IPS-20b (cell line): ENCODE measurements at regions not wholly inside any gene's neighbourhood (a gene's known extent, or its start where the extent isn't known, plus 50 kb on each side); places are given as distances from the start of the nearest gene placed in this dataset.
"Not testable (repeated sequence)": the region's sequence is repeated elsewhere in the genome, so short reads cannot be mapped to it uniquely, and the experiment has no call there.

Source experiments
- H3K27ac ChIP-seq: one replicate; pipeline ENCODE4 v1.5.1; 2013; ENCODE audit warnings: low read length
- H3K27me3 ChIP-seq: 2 replicates; pipeline ENCODE4 v1.6.1; 2013; ENCODE audit warnings: mild to moderate bottlenecking, low read length, inconsistent platforms; ENCODE audit not compliant: insufficient read depth
- H3K36me3 ChIP-seq: 2 replicates; pipeline ENCODE4 v1.6.1; 2013; ENCODE audit warnings: low read depth, mild to moderate bottlenecking, inconsistent platforms, low read length, moderate library complexity; ENCODE audit not compliant: insufficient read depth
- H3K4me1 ChIP-seq: 2 replicates; pipeline ENCODE4 v1.6.1; 2013; ENCODE audit warnings: mild to moderate bottlenecking, control low read depth, inconsistent platforms, low read length, moderate library complexity; ENCODE audit not compliant: insufficient read depth
- H3K4me3 ChIP-seq: 2 replicates; pipeline ENCODE4 v1.5.1; 2013; ENCODE audit warnings: mild to moderate bottlenecking, low read length, inconsistent platforms
- H3K9ac ChIP-seq: 2 replicates; pipeline ENCODE4 v1.6.1; 2013; ENCODE audit warnings: low read depth, mild to moderate bottlenecking, inconsistent platforms, low read length, moderate library complexity
- H3K9me3 ChIP-seq: 2 replicates; pipeline ENCODE4 v1.6.1; 2013; ENCODE audit warnings: mild to moderate bottlenecking, low read depth, low read length, inconsistent platforms; ENCODE audit not compliant: insufficient read depth

- H3K9me3 ChIP-seq = peaks cover 27% of the 10 kb centered on the region
- H3K9ac ChIP-seq = no peak overlapping the region
- H3K27ac ChIP-seq = no peak overlapping the region
- no peak overlapping the region for H3K4me3 ChIP-seq
- H3K4me1 ChIP-seq = no peaks in the 10 kb centered on the region
- H3K27me3 ChIP-seq = no peaks in the 10 kb centered on the region
- H3K36me3 ChIP-seq = no peaks in the 10 kb centered on the region
These were observed 225.6 kb downstream of the CYP26B1 start for GRCh38 chr2:71922091-71922490.

DNA sequence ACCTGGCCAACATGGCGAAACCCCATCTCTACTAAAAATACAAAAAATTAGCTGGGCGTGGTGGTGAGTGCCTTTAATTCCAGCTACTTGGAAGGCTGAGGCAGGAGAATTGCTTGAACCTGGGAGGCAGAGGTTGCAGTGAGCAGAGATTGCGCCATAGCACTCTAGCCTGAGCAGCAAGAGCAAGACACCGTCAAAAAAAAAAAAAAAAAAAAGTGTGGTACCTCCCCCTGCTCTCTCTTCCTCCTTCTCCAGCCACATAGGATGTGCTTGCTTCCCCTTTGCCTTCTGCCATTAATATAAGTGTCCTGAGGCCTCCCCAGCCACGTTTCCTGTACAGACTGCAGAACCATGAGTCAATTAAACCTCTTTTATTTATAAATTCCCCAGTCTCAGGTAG is 226.8 kb downstream of the CYP26B1 start:
- not testable (repeated sequence) for H3K4me1 ChIP-seq, H3K27ac ChIP-seq, H3K9ac ChIP-seq, H3K27me3 ChIP-seq, H3K4me3 ChIP-seq, H3K36me3 ChIP-seq
- peaks cover 29% of the 10 kb centered on the region for H3K9me3 ChIP-seq

DNA sequence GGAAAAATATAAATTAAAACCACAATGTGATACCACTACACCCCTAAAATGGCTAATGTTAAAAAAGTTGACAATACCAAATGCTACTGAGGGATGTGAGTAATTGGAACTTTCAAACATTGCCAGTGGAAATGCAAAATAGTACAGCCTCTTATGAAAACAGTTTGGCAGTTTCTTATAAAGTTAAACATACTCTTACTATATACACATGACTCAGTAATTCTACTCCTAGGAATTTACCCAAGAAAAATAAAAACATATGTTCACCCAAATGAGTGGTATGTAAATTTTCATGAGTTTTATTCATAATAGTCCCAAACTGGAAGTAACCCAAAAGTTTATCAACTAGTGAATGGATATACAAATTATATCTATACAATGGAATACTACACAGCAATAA is 228.0 kb downstream of the CYP26B1 start:
- H3K27me3 ChIP-seq = no peaks in the 10 kb centered on the region
- H3K9ac ChIP-seq = no peak overlapping the region

DNA sequence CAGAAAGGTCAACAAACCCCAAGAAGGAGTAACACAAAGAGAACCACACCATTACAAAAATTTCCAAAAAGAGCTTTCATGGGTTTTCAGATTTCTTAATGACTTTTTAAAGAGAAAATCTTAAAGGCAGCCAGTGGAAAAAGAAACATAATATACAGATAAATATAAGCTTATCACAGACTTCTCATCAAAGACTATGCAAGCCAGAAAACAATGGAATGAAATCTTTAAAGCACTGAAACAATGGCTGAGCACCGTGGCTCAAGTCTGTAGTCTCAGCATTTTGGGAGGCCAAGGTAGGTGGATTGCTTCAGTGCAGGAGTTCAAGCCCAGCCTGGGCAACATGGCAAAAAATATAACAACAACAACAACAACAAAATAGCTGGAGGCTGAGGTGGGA is 237.4 kb downstream of the CYP26B1 start:
- H3K9ac ChIP-seq = no peak overlapping the region
- no peaks in the 10 kb centered on the region for H3K4me1 ChIP-seq
- H3K27ac ChIP-seq = no peak overlapping the region
- H3K36me3 ChIP-seq = no peaks in the 10 kb centered on the region
- H3K9me3 ChIP-seq = peaks cover 25% of the 10 kb centered on the region; the same call in 1 of the 2 replicates
- H3K27me3 ChIP-seq = no peaks in the 10 kb centered on the region
- no peak overlapping the region for H3K4me3 ChIP-seq

More for the DNA sequence above, 228.0 kb downstream of the CYP26B1 start:
- H3K9me3 ChIP-seq = peaks cover 29% of the 10 kb centered on the region
- no peak overlapping the region for H3K4me3 ChIP-seq
- no peaks in the 10 kb centered on the region for H3K36me3 ChIP-seq
- no peaks in the 10 kb centered on the region for H3K4me1 ChIP-seq
- H3K27ac ChIP-seq = no peak overlapping the region

DNA sequence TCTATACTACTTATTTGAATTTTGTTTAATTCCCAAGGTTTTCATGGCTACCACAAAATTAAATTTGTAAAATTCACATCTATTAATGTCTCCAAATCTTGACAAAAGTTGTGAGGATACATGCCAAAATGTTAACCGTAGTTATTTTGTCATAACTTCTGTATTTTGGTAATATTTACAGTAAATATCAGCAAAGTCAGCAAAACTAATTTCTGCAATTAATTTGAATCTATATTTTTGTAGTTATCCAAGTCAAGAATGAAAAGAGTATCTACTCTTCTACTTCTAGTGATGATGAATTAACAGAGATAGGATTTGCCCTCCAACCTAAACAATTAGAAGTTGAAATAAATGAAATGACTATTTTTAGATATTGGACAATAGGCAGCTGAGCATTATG is 238.9 kb downstream of the CYP26B1 start:
- Histone ChIP-seq H3K9me3 (peaks cover 25% of the 10 kb centered on the region; the same call in 1 of the 2 replicates), H3K4me1 (no peaks in the 10 kb centered on the region), H3K9ac (no peak overlapping the region), H3K4me3 (no peak overlapping the region), H3K36me3 (no peaks in the 10 kb centered on the region), H3K27me3 (no peaks in the 10 kb centered on the region), H3K27ac (no peak overlapping the region)

DNA sequence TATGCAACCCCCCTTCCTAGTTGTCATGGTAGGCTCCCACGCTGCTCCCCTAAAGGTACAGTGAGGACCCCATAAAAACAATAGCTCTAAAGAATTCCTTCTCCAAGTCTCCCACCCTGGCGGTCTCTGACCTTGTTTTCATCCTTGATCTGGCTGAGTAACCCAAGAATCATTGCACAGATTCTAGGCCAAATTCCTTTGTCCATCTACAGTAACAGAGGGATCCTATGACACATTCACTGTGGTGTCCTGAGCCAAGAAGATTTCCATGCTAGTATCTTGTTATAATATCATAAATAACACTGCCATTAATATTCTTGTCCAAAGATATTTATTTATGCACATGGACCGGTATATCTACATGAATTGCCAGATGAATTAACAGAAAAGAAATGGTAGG is 240.2 kb downstream of the CYP26B1 start:
- no peaks in the 10 kb centered on the region for H3K27me3 ChIP-seq
- H3K36me3 ChIP-seq = no peaks in the 10 kb centered on the region
- H3K9me3 ChIP-seq = peaks cover 25% of the 10 kb centered on the region; the same call in 1 of the 2 replicates
- no peak overlapping the region for H3K9ac ChIP-seq
- H3K27ac ChIP-seq = no peak overlapping the region
- H3K4me3 ChIP-seq = no peak overlapping the region
- H3K4me1 ChIP-seq = no peaks in the 10 kb centered on the region

DNA sequence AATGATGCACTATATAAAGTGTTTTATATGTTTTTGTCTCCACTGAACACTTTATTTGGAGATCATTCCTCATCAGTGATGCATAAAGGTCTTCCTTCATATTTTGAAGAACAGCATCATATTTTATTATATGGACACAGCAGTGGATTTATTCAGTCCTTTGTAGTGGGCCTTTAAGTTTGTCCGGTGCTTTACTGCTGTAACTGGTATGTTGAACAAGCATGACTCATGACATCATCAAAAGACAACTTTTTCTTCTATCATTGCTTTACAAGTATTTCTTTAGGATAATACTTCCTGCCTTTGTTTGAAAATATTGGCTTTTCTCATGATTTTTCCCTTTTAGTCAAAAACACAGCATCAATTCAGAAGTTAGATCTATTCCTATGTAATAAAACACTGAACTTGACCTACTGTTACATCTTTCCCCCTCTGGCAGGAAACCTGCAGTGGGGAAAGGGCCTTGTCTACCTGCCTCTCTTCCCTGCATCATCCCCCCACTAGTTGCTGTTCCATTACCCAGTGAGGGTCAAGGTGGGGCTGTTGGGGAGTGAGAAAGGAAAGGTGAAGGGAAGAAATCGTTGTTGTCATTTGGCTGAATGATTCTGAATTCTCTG is 241.2 kb downstream of the CYP26B1 start:
- Histone ChIP-seq H3K4me3 (no peak overlapping the region), H3K27me3 (no peaks in the 10 kb centered on the region), H3K9ac (no peak overlapping the region), H3K9me3 (peaks cover 25% of the 10 kb centered on the region; the same call in 1 of the 2 replicates), H3K27ac (no peak overlapping the region), H3K36me3 (no peaks in the 10 kb centered on the region), H3K4me1 (no peaks in the 10 kb centered on the region)

GRCh38 chr2:71905205-71905604 is 242.5 kb downstream of the CYP26B1 start:
- Histone ChIP-seq H3K4me1 (no peaks in the 10 kb centered on the region), H3K27me3 (no peaks in the 10 kb centered on the region), H3K9me3 (peaks cover 18% of the 10 kb centered on the region; the same call in 1 of the 2 replicates), H3K27ac (no peak overlapping the region), H3K9ac (no peak overlapping the region), H3K36me3 (no peaks in the 10 kb centered on the region), H3K4me3 (no peak overlapping the region)

GRCh38 chr2:71903841-71904240 is 243.8 kb downstream of the CYP26B1 start:
- no peak overlapping the region for H3K9ac ChIP-seq
- H3K27ac ChIP-seq = no peak overlapping the region
- no peaks in the 10 kb centered on the region; the same call in 1 of the 2 replicates for H3K27me3 ChIP-seq
- peaks cover 5% of the 10 kb centered on the region; the same call in 1 of the 2 replicates for H3K9me3 ChIP-seq
- H3K4me1 ChIP-seq = no peaks in the 10 kb centered on the region
- H3K36me3 ChIP-seq = no peaks in the 10 kb centered on the region
- no peak overlapping the region for H3K4me3 ChIP-seq

DNA sequence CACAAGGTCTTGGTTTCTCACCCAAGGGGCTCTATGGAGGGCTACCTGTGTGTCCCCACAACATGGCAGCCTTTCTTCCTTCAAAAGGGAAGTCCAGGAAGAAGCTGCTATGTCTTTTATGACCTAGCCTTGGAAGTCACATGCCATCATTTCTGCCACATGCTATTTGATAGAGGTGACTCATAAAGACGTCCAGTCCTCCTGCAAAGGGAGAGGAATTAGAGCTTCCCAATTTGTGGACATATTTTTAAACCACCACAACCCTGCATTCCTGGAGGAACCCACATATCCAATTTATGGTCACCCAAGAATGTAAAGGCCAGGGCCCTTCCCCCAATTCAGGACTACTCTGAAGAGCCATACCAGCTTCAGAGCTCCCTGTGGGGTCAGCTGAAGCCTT is 246.2 kb downstream of the CYP26B1 start:
- H3K4me1 ChIP-seq = no peaks in the 10 kb centered on the region
- H3K27ac ChIP-seq = no peak overlapping the region
- no peaks in the 10 kb centered on the region for H3K9me3 ChIP-seq
- no peak overlapping the region for H3K9ac ChIP-seq
- no peak overlapping the region for H3K4me3 ChIP-seq
- no peaks in the 10 kb centered on the region; the same call in 1 of the 2 replicates for H3K27me3 ChIP-seq
- H3K36me3 ChIP-seq = no peaks in the 10 kb centered on the region

- Histone ChIP-seq H3K27me3 (no peaks in the 10 kb centered on the region; the same call in 1 of the 2 replicates), H3K27ac (no peak overlapping the region), H3K9me3 (no peaks in the 10 kb centered on the region), H3K4me1 (no peaks in the 10 kb centered on the region), H3K36me3 (no peaks in the 10 kb centered on the region), H3K4me3 (no peak overlapping the region), H3K9ac (no peak overlapping the region)
These were observed 248.6 kb downstream of the CYP26B1 start for GRCh38 chr2:71898851-71899681.

DNA sequence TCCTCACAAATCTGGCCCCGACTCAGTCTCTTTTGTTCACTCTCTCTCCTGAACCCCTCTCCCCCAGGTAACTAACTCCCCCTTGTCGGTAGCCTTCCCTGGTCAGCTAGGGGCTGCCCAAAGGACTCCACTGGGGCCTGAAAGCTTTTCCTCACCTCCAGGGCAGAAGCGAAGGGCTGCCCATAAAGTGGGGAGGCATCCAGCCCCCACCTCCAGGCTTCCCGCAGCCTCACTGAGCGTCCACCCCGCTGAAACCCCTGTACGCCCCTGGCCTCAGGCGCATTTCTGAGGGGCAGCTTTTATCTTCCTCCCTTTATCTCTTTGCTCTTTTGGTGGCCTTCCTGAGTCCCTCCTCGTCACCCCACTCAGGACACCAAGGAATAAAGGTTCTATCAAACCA is 249.3 kb downstream of the CYP26B1 start:
- Histone ChIP-seq H3K9ac (no peak overlapping the region), H3K9me3 (no peaks in the 10 kb centered on the region), H3K27me3 (no peaks in the 10 kb centered on the region; the same call in 1 of the 2 replicates), H3K4me3 (no peak overlapping the region), H3K27ac (no peak overlapping the region), H3K36me3 (no peaks in the 10 kb centered on the region), H3K4me1 (no peaks in the 10 kb centered on the region)
